HCT116 (cell line): ENCODE measurements at regions not wholly inside any gene's neighbourhood (a gene's known extent, or its start where the extent isn't known, plus 50 kb on each side); places are given as distances from the start of the nearest gene placed in this dataset.

ENCODE experiments used
- CTCF ChIP-seq, 3 experiments: fragments of 200-600 bp in 1 of 3; sonication (generic) in 1 of 3; IDR thresholded peaks in 2 of 3; conservative IDR thresholded peaks in 1 of 3; 2 replicates each; pipeline ENCODE4 v1.5.1; 2012 to 2017; ENCODE audit warnings: low read depth in 2 of 3, low read length in 2 of 3, antibody characterized with exemption in 1 of 3, borderline replicate concordance in 1 of 3, control low read depth in 1 of 3, mild to moderate bottlenecking in 1 of 3, mixed read lengths in 1 of 3, mixed run types in 1 of 3, moderate library complexity in 1 of 3; ENCODE audit not compliant: insufficient read depth in 1 of 3
- TCF7L2 ChIP-seq: IDR thresholded peaks from 2 replicates; pipeline ENCODE4 v1.7.0; 2011; ENCODE audit warnings: borderline replicate concordance, inconsistent platforms; ENCODE audit not compliant: insufficient read depth, insufficient read length; ENCODE audit errors: extremely low read depth
- TF ChIP-seq, protein P1 (sequence below): IDR thresholded peaks from 2 replicates; pipeline ENCODE4 v1.6.1; 2012

GRCh38 chr3:124599779-124600693, 130.2 kb upstream of the UMPS start:
- no peak for TF ChIP-seq CTCF (IDR thresholded peaks at IDR 0.05 in 2 of 3, conservative IDR thresholded peaks at IDR 0.05 in 1 of 3; ENCODE audit: borderline replicate concordance in 1 of 3, insufficient read depth in 1 of 3, low read depth in 2 of 3, low read length in 2 of 3)
- TF ChIP-seq TCF7L2 = no peak
- TF ChIP-seq, protein P1, sequence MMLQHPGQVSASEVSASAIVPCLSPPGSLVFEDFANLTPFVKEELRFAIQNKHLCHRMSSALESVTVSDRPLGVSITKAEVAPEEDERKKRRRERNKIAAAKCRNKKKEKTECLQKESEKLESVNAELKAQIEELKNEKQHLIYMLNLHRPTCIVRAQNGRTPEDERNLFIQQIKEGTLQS = peak; percentile 41; the same call in 1 of the 2 replicates
